RWPE2 (cell line): ENCODE measurements at regions not wholly inside any gene's neighbourhood (a gene's known extent, or its start where the extent isn't known, plus 50 kb on each side); places are given as distances from the start of the nearest gene placed in this dataset.

Source experiments
- ATAC-seq: fragments of 200-7000 bp; cut with Tn5 transposase; 3 replicates; pipeline ENCODE4 v1.9.1; 2021; ENCODE audit warnings: low read depth
- DNase-seq: peaks from one replicate; pipeline ENCODE4 v3.0.0-alpha.2; 2020; ENCODE audit warnings: low spot score
- H3K27ac ChIP-seq: fragments of 450-650 bp; 2 replicates; pipeline ENCODE4 v1.5.1; 2017; ENCODE audit warnings: mild to moderate bottlenecking; ENCODE audit not compliant: poor library complexity, severe bottlenecking
- H3K27me3 ChIP-seq: fragments of 250-450 bp; sonication (Bioruptor Pico); 2 replicates; pipeline ENCODE4 v1.5.1; 2021; ENCODE audit warnings: mild to moderate bottlenecking, moderate library complexity; ENCODE audit not compliant: insufficient read depth, poor library complexity, severe bottlenecking
- H3K36me3 ChIP-seq: fragments of 250-450 bp; sonication (Bioruptor Pico); 2 replicates; pipeline ENCODE4 v1.5.1; 2020; ENCODE audit warnings: low read depth, mild to moderate bottlenecking, moderate library complexity
- H3K4me1 ChIP-seq: fragments of 250-450 bp; sonication (Bioruptor Pico); 2 replicates; pipeline ENCODE4 v1.5.1; 2021; ENCODE audit warnings: mild to moderate bottlenecking, moderate library complexity; ENCODE audit not compliant: insufficient read depth, poor library complexity, severe bottlenecking
- H3K4me3 ChIP-seq: fragments of 250-450 bp; sonication (Bioruptor Pico); 2 replicates; pipeline ENCODE4 v1.5.1; 2021; ENCODE audit warnings: mild to moderate bottlenecking, moderate library complexity; ENCODE audit not compliant: severe bottlenecking
- H3K9me3 ChIP-seq: fragments of 250-450 bp; sonication (Bioruptor Pico); 2 replicates; pipeline ENCODE4 v1.5.1; 2021; ENCODE audit warnings: mild to moderate bottlenecking, moderate library complexity; ENCODE audit not compliant: severe bottlenecking
- TF ChIP-seq, protein P1 (sequence below): fragments of 450-650 bp; IDR thresholded peaks from one replicate; pipeline ENCODE4 v1.5.1; 2017; ENCODE audit warnings: mild to moderate bottlenecking, moderate library complexity; ENCODE audit not compliant: poor library complexity, severe bottlenecking

DNA sequence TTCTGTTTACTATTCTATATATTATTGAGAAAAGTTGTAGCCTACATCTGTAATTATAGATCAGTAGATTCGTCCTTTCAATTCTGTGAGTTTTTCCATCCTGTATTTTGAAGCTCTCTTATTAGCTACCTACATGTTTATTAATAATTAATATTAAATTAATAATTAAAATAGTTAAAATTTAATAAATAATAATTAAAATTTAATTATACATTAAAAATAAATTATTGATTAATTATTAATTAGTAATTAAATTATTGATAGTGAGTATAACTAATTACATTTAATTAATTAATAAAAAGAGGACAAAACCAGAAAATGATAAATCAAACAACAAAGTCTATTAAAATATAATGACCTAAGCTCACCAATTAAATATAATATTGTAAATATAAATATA, 606.6 kb upstream of the ROBO1 start:
- no peak for DNase-seq
- Histone ChIP-seq H3K36me3 (no peaks in the 10 kb centered on the region), H3K4me1 (no peaks in the 10 kb centered on the region), H3K27ac (no peak overlapping the region), H3K4me3 (no peak overlapping the region), H3K27me3 (no peaks in the 10 kb centered on the region), H3K9me3 (no peaks in the 10 kb centered on the region)
- TF ChIP-seq, protein P1, sequence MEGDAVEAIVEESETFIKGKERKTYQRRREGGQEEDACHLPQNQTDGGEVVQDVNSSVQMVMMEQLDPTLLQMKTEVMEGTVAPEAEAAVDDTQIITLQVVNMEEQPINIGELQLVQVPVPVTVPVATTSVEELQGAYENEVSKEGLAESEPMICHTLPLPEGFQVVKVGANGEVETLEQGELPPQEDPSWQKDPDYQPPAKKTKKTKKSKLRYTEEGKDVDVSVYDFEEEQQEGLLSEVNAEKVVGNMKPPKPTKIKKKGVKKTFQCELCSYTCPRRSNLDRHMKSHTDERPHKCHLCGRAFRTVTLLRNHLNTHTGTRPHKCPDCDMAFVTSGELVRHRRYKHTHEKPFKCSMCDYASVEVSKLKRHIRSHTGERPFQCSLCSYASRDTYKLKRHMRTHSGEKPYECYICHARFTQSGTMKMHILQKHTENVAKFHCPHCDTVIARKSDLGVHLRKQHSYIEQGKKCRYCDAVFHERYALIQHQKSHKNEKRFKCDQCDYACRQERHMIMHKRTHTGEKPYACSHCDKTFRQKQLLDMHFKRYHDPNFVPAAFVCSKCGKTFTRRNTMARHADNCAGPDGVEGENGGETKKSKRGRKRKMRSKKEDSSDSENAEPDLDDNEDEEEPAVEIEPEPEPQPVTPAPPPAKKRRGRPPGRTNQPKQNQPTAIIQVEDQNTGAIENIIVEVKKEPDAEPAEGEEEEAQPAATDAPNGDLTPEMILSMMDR, result no peak
- no peak for ATAC-seq

DNA sequence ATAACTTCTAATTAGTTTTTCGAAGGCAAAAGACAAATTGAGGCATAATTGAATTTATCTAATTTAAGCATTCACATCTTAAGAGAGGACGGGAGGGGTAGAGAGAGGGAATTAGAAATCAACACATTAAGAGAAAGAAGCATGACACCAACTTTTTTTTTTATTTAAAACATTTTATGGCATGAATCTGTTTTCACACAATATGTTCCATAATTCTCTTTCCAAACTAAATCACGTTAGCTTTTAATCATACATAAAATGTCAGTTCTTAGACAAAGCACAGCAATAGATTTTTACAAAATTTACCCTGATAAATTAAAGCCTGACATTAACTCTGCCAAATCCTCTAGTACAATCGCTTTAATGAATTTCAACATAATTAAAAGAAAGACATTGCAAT, 600.8 kb upstream of the ROBO1 start:
- ATAC-seq (no peak), DNase-seq (no peak)
- H3K4me1 ChIP-seq, result no peaks in the 10 kb centered on the region
- no peak overlapping the region for H3K27ac ChIP-seq
- TF ChIP-seq, protein P1, result no peak
- H3K36me3 ChIP-seq, result no peaks in the 10 kb centered on the region
- H3K4me3 ChIP-seq, result no peak overlapping the region
- H3K9me3 ChIP-seq, result no peaks in the 10 kb centered on the region
- H3K27me3 ChIP-seq, result no peaks in the 10 kb centered on the region

GRCh38 chr3:80366808-80367548, 599.2 kb upstream of the ROBO1 start:
- no peaks in the 10 kb centered on the region for H3K36me3 ChIP-seq
- DNase-seq, result no peak
- no peak for ATAC-seq
- no peaks in the 10 kb centered on the region for H3K4me1 ChIP-seq
- no peak overlapping the region for H3K4me3 ChIP-seq
- no peak overlapping the region for H3K27ac ChIP-seq
- no peaks in the 10 kb centered on the region for H3K9me3 ChIP-seq
- no peaks in the 10 kb centered on the region for H3K27me3 ChIP-seq
- TF ChIP-seq, protein P1, result no peak

DNA sequence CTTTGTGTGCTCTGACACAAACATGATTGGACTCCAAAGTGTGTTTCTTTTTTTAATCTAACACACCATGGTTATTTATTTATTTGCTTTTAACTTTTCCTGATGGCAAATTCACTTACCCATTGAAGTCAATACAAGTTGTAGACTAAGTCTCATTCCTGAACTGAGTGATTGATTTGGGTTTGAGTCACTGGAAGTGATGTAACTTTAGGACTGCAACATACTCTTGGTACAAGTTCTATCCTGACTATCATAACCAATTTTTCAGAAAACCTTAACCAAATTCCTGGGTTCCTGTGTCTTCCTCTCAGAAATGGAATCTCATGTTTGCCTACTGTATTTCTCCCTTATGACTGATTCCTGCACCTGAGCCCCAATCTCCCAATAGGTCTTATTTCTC, 590.0 kb upstream of the ROBO1 start:
- peaks cover 8% of the 10 kb centered on the region for H3K4me1 ChIP-seq
- H3K9me3 ChIP-seq, result no peaks in the 10 kb centered on the region
- H3K36me3 ChIP-seq, result no peaks in the 10 kb centered on the region
- no peak; the same call in 2 of the 3 replicates for ATAC-seq
- H3K27me3 ChIP-seq, result no peaks in the 10 kb centered on the region
- TF ChIP-seq, protein P1, result no peak
- H3K4me3 ChIP-seq, result no peak overlapping the region
- DNase-seq, result no peak
- H3K27ac ChIP-seq, result no peak overlapping the region

DNA sequence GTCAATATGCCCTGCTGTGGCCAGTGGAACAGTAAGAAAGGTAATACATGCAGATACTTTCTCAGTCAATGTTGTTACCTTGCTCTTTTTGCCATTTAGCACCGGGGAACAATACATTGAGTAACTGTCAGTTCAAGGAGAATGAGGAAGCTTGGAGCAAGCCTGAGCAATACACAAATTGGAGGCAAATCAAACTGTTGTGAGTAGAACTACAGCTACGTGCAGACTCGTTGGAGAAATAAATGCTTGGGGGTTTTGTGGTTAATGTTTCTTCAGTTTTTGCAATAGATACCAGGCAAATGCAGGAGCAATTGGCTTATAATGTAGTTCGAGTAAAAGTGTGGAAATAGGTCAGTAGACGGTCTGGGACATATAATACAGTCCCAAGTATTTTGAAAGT, 587.3 kb upstream of the ROBO1 start:
- Histone ChIP-seq H3K4me3 (no peak overlapping the region), H3K36me3 (no peaks in the 10 kb centered on the region), H3K27me3 (no peaks in the 10 kb centered on the region), H3K9me3 (no peaks in the 10 kb centered on the region), H3K4me1 (peaks cover 8% of the 10 kb centered on the region), H3K27ac (no peak overlapping the region)
- TF ChIP-seq, protein P1, result no peak
- no peak for DNase-seq
- peak; percentile 42; the same call in 2 of the 3 replicates for ATAC-seq
